Islet precursor cell (in vitro differentiated cells): ENCODE measurements at regions not wholly inside any gene's neighbourhood (a gene's known extent, or its start where the extent isn't known, plus 50 kb on each side); places are given as distances from the start of the nearest gene placed in this dataset.

Experiments
- DNase-seq: peaks from one replicate; pipeline ENCODE4 v3.0.0-alpha.2; 2018

- no peak for DNase-seq
Observed at GRCh38 chr9:28034242-28034641, 461.0 kb upstream of the C9orf72 start.

- DNase-seq = no peak
Observed at GRCh38 chr9:28037968-28038367, 464.7 kb upstream of the C9orf72 start.

- DNase-seq = no peak
Observed at GRCh38 chr9:28045051-28045450, 471.8 kb upstream of the C9orf72 start.

DNA sequence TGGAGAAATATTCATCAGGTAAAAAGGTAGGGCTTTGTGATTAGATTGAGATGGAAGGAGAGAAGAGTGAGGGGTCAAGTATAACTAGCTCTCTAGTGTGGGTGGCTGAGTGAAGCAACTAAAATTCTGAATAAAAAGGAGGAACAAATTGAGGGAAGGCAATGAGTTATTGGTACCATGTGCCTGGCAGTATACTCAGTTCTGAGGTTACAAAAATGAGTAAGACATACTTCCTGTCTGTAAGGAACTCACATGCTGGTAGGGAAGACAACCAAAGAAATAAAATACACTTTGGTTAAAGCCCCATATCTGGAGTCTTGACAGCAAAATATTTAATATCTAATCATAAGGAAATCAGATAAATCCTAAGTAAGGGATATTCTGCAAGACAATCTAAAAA, 476.8 kb upstream of the C9orf72 start:
- DNase-seq = no peak

- no peak for DNase-seq
Observed at GRCh38 chr9:28050941-28051340, 477.7 kb upstream of the C9orf72 start.

- DNase-seq = no peak
Observed at GRCh38 chr9:28051559-28052503, 478.6 kb upstream of the C9orf72 start.

DNA sequence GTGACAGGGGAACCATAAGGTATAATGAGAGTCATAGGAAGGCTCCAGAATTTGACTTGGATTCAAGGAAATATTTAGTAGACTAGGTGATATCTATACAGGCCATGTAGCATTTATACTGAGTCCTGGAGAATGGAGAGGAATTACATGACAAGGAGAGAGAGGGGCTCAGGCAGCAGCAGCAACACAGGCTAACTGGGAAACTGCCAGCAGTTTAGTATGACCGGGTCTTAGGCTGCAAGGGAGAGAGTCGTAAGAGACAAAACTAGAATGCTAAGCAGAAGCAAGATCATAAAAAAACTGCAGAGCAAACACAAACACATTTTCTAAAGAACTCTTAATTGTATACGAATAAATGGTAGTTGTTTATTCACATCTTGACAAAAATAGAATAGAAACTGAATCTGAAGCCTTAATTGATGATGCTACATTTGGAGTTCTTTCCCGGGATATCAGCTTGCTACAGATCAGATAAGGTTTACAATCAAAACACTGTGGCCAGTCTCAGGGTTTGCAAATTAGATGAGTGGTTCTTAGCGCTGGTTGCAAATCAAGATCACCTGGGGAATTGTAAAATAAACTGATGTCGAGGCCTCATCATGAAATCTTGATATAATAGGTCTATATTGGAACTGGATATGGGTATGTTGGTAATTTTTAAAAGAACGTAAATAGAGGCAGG, 480.0 kb upstream of the C9orf72 start:
- DNase-seq = no peak

- DNase-seq = no peak
Observed at GRCh38 chr9:28056006-28056405, 482.7 kb upstream of the C9orf72 start.

GRCh38 chr9:28056466-28056865, 483.2 kb upstream of the C9orf72 start:
- DNase-seq = no peak

DNA sequence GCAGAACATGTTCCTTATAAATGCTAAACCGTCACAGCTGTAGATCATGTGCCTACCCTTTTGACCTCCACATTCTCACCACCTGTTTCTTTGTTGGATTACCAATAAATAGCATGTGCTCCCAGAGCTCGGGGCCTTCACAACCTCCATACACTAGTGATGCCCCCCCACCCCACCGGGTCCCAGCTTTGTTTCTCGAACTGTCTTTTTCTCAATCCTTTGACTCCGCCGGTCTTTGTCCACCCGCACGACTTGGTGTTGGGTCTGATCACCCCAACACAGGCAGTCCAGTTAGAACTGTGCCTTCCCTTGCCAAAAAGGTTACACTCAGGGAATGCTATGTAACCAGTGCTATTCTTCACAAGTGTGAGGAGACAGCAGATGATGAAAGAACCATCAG, 485.9 kb upstream of the C9orf72 start:
- no peak for DNase-seq

- DNase-seq = no peak
Observed at GRCh38 chr9:28064241-28064815, 491.0 kb upstream of the C9orf72 start.

DNA sequence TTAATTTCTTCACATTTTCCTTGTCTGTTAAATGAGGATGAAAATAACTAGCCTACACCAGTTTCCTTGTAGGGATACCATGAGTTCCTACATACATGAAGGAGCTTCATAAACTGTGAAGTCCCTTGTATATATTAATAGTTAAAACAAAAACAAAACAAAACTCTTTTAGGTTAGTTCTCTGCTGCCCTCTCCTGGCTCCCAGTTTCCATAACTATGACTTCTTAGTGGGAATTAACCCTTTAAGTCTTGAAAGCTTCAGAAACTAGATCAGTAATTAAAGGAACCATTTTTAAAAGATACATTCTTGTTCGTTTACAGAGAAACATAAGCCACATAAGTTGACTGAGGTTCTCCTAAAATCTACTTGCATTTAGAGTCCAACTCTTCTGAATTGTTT, 500.0 kb upstream of the C9orf72 start:
- DNase-seq = no peak

DNA sequence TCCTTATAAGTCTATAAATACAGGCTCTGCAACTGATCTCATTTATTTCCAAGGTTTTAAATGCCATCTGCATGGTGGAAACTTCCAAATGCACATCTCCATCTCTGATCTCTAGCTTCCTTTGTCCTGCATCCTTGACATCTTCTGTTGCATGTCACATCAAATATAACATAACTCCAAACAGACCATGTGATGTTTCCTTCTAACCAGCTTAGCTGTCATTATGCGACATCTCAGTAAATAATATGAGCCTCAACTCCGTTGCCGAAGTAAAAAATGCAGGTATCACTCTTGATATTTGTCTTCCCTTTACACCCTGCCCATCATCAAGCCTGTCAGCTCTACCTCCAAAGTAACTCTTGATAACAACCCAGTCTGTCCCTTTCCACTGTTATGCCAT, 506.4 kb upstream of the C9orf72 start:
- no peak for DNase-seq

DNA sequence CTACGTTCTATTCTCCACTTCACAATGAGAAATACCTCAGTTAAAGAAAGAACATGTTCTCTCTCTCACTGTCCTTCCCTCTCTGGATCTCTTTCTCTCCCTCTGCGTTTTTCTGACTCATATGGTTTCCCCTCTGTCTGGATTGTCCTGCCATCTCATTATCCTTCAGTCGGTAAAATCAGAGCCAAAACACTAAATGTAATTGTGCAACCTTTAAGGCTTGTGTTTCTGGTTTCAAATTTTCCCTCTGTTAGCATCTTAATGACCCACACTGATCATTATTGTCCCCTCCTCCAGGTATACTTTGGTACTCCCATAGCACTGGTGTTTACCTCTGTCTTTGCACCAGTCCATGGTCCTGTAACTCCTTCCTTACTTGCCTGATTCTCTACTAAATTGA, 509.4 kb upstream of the C9orf72 start:
- no peak for DNase-seq

DNA sequence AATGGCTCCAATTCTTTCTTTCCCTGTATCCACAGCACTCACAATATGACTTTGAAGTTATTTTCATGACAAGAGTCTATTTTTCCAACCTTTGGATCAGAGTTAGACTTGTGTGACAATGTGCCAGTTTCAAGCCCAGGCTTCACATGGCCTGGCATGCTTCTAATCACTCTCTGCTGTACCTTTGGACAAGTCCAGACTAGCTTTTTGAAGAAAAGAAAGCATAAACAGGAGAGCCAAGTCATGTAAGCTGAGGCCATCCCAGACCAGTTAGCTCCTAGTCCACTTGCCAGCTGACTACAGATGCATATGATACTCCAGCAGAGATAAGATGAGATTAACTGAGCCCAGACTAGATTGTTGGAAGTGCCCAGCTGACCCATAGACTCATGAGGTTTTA, 513.6 kb upstream of the C9orf72 start:
- no peak for DNase-seq

DNA sequence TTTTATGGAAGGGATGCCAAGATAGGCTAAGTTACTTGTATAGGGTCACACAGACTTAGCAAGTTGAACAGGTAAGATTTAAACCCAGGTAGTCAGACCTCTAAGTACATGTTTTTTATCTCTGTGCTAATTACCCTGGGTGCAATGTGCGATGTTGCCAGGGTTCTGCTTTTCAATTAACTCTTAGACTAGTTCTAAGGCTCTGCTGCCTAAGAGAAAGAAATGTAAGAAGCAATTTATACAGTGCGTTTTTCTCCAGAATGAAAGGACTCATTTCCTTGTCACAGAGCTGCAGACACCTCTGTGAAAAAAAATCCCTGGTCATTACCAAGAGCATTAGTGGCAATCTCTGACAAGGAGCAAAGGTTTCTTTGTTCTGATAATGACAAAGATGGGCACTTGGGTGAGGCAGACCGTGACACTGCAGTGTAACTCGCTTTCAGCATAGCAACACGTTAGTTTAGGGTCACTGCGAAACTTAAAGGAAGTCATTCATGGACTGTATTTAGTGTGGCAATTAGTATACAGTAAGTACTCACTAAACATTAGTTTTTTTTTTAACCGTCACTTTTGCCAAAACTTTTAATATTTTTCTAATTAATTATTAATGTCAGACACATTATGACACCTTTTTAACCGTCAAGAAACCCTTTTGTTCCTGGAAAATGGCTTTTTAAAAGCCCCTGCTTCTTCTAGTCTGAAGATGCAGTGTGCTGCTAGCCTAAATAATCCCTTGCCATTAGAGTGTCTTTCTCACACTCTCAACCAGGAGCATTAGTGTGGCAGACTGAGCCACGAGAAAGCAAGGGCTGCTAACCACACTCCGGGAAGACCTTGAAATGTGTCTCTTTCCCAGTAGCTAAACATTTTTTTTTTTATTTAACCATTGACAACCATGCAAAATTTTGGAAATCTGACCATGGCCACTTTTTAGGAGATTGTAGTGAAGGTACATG, 520.0 kb upstream of the C9orf72 start:
- peak; percentile 60 for DNase-seq

DNA sequence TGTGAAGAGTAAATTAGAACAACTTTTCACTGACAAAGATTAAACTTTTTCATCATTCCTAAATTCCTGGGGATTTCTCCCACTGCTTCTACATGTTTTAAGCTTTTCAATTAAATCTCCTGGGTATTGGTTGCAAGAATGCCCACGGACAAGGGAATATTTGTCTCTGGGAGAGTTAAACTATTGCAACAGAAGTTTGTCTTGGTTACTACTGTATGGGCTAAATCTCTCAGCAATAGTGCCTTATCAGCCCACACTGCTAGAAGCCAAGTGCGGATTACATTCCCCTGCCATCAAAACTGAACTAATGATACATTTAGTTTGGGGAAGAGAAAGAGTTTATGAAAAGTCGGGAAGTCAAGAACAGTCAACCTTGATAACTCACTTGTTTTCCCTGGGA, 528.2 kb upstream of the C9orf72 start:
- DNase-seq = no peak

- DNase-seq = no peak
Observed at GRCh38 chr9:28105001-28105400, 531.7 kb upstream of the C9orf72 start.

DNA sequence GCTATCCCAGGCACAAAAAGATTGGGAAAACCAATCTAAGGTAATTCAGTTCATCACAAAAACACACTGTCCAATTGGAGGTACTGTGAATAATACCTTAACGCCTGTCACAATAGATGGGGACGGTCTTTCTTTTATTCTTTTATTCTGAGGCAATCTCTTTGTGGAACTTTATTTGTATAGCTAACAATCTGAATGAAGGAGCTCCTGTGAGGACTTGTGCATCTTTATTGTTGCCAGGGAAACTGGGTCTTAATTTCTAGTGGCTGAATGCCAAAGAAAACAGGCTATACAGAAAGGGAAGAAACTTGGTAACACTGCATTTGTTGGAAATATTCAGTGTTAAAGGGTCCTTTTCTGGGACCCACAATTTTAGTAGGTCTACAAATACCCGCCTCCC, 546.9 kb upstream of the C9orf72 start:
- DNase-seq = no peak

GRCh38 chr9:28120626-28121025, 547.3 kb upstream of the C9orf72 start:
- DNase-seq = no peak

DNA sequence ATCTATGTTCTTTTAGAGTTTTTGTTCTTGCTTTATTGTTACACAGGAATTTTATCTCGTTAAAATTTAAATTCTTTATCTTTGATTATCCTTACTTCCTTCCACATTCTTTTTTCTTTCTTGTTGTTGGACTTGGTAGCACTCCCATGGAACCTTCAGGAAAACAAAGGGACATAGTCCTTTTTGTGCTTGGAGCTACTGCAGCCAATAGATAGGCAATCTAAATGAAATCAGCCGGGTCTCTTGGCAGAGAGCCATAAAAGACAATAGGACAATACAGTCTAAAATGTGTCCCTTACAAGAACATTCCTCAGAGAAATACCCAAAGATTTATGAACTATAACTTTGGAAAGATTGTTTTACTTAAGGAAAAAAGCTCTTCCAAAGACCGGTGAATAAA, 548.1 kb upstream of the C9orf72 start:
- DNase-seq = no peak

GRCh38 chr9:28124917-28125316, 551.6 kb upstream of the C9orf72 start:
- DNase-seq = no peak

GRCh38 chr9:28127101-28127500, 553.8 kb upstream of the C9orf72 start:
- no peak for DNase-seq
